ENCODE measurements at regions not wholly inside any gene's neighbourhood (a gene's known extent, or its start where the extent isn't known, plus 50 kb on each side); places are given as distances from the start of the nearest gene placed in this dataset.

DNA sequence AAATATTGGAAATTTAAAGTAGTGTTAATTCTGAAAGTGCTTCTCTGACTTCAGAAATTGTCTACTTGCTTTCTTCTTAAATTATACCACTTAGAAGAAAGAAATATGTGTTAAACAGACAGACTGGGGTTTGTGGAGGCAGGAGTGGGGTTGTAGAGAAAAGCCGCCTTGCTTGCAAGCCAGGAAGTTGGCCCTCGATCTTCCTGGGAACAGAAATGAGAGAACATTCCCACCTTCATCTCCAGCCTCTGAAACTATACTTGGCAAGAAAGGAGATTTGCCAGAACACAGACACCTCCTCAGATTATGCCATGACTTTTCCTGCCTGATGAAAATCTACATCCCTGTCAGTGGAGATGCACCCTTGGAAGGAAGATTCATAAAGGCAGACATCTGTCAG, 171.2 kb upstream of the CHRM2 start:
- TF ChIP-seq POLR2AphosphoS5 (IDR thresholded peaks at IDR 0.05; ENCODE audit: insufficient read depth, low read depth, low read length): no peak
- TF ChIP-seq MYC (IDR thresholded peaks at IDR 0.05; ENCODE audit: low read depth, low read length): no peak
- TF ChIP-seq GATA2 (IDR thresholded peaks at IDR 0.05; ENCODE audit: insufficient read depth, insufficient read length, low read depth, low read length): no peak
- TF ChIP-seq EZH2 (IDR thresholded peaks at IDR 0.05; ENCODE audit: borderline replicate concordance, low read depth, low read length, severe bottlenecking): no peak
- TF ChIP-seq, protein P1, sequence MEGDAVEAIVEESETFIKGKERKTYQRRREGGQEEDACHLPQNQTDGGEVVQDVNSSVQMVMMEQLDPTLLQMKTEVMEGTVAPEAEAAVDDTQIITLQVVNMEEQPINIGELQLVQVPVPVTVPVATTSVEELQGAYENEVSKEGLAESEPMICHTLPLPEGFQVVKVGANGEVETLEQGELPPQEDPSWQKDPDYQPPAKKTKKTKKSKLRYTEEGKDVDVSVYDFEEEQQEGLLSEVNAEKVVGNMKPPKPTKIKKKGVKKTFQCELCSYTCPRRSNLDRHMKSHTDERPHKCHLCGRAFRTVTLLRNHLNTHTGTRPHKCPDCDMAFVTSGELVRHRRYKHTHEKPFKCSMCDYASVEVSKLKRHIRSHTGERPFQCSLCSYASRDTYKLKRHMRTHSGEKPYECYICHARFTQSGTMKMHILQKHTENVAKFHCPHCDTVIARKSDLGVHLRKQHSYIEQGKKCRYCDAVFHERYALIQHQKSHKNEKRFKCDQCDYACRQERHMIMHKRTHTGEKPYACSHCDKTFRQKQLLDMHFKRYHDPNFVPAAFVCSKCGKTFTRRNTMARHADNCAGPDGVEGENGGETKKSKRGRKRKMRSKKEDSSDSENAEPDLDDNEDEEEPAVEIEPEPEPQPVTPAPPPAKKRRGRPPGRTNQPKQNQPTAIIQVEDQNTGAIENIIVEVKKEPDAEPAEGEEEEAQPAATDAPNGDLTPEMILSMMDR (IDR thresholded peaks at IDR 0.05; ENCODE audit: extremely low read depth in 1 of 2, insufficient read depth in 1 of 2, low read depth in 1 of 2, low read length in 2 of 2): no peak
- TF ChIP-seq, protein P2, sequence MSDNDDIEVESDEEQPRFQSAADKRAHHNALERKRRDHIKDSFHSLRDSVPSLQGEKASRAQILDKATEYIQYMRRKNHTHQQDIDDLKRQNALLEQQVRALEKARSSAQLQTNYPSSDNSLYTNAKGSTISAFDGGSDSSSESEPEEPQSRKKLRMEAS (IDR thresholded peaks at IDR 0.05; ENCODE audit: insufficient read depth, insufficient read length): no peak
- no peak for TF ChIP-seq JUN (IDR thresholded peaks at IDR 0.05; ENCODE audit: borderline replicate concordance, insufficient read depth, insufficient read length, low read depth)
- TF ChIP-seq FOS (IDR thresholded peaks at IDR 0.05; ENCODE audit: borderline replicate concordance, insufficient read depth, low read length): no peak
- TF ChIP-seq POLR2A (IDR thresholded peaks at IDR 0.05; ENCODE audit: low read depth, low read length): no peak
- no TSS peak for BruUV-seq (replicated peaks)
- Histone ChIP-seq H3K27me3 (ENCODE audit: control insufficient read depth in 2 of 2, insufficient read depth in 2 of 2, low read length in 2 of 2) (no peaks in the 10 kb centered on the region), H3K36me3 (ENCODE audit: control insufficient read depth in 2 of 2, extremely low read depth in 1 of 2, insufficient read depth in 2 of 2, low read length in 2 of 2) (no peaks in the 10 kb centered on the region), H3K4me3 (replicated peaks in 1 of 3; ENCODE audit: insufficient read depth in 1 of 3, low read depth in 1 of 3, low read length in 3 of 3) (no peak overlapping the region), H3K4me2 (ENCODE audit: insufficient read depth, low read length) (no peak overlapping the region), H2AFZ (ENCODE audit: low read depth, low read length) (no peak overlapping the region), H3K9me3 (replicated peaks; ENCODE audit: control insufficient read depth, insufficient read depth, low read length) (no peaks in the 10 kb centered on the region), H3K9me1 (replicated peaks; ENCODE audit: control insufficient read depth, extremely low read depth, insufficient read depth, low read length) (no peaks in the 10 kb centered on the region), H3K9ac (replicated peaks; ENCODE audit: extremely low read depth, insufficient read depth, low read length) (no peak overlapping the region), H4K20me1 (replicated peaks; ENCODE audit: control insufficient read depth, extremely low read depth, insufficient read depth, low read length) (no peaks in the 10 kb centered on the region), H3K27ac (ENCODE audit: insufficient read depth, low read depth, low read length) (no peak overlapping the region), H3K79me2 (ENCODE audit: control insufficient read depth, insufficient read depth, low read length) (no peaks in the 10 kb centered on the region), H3K4me1 (ENCODE audit: control insufficient read depth, extremely low read depth, insufficient read depth, low read length) (no peaks in the 10 kb centered on the region)
- intact Hi-C loops (cut with micrococcal nuclease) (no loop called here), dilution Hi-C loops (cut with MboI; ENCODE audit: extremely low pct_ligation_motif_present, low sequenced_read_pairs) (no loop called here)
- no peak for FAIRE-seq
- CTCF ChIA-PET: no interaction called here
- no peak for DNase-seq (ENCODE audit: low read depth, low spot score)
- POLR2A ChIA-PET: no interaction called here

All from endothelial cell of umbilical vein (primary cell).